KMS-11 (cell line): ENCODE measurements at regions not wholly inside any gene's neighbourhood (a gene's known extent, or its start where the extent isn't known, plus 50 kb on each side); places are given as distances from the start of the nearest gene placed in this dataset.

Source experiments
- H2AFZ ChIP-seq: fragments of 200-600 bp; sonication (generic); 2 replicates; pipeline ENCODE4 v1.6.1; 2016; ENCODE audit warnings: antibody characterized with exemption, mixed run types, low read depth
- H3K27ac ChIP-seq: fragments of 200-600 bp; sonication (generic); 2 replicates; pipeline ENCODE4 v1.6.1; 2016; ENCODE audit warnings: mild to moderate bottlenecking, mixed run types
- H3K27me3 ChIP-seq: fragments of 200-600 bp; sonication (generic); 2 replicates; pipeline ENCODE4 v1.6.1; 2017; ENCODE audit warnings: mild to moderate bottlenecking, low read depth, mixed run types, moderate library complexity; ENCODE audit not compliant: insufficient read depth
- H3K36me3 ChIP-seq: fragments of 200-600 bp; sonication (generic); 2 replicates; pipeline ENCODE4 v1.6.1; 2017; ENCODE audit warnings: mild to moderate bottlenecking, mixed run types; ENCODE audit not compliant: insufficient read depth
- H3K4me1 ChIP-seq: fragments of 200-600 bp; sonication (generic); 2 replicates; pipeline ENCODE4 v1.6.1; 2016; ENCODE audit warnings: mild to moderate bottlenecking, low read depth, mixed run types; ENCODE audit not compliant: poor library complexity, severe bottlenecking
- H3K4me2 ChIP-seq: fragments of 200-600 bp; sonication (generic); 2 replicates; pipeline ENCODE4 v1.7.0; 2016; ENCODE audit warnings: mild to moderate bottlenecking, mixed run types
- H3K4me3 ChIP-seq: fragments of 200-600 bp; sonication (generic); IDR thresholded peaks from 2 replicates; pipeline ENCODE4 v1.6.1; 2017; ENCODE audit warnings: low read depth, low read length, mixed read lengths; ENCODE audit not compliant: insufficient read depth
- H3K79me2 ChIP-seq: fragments of 200-600 bp; sonication (generic); 2 replicates; pipeline ENCODE4 v1.6.1; 2016; ENCODE audit warnings: low read depth, mixed run types; ENCODE audit not compliant: insufficient read depth
- H3K9ac ChIP-seq: fragments of 200-600 bp; sonication (generic); 2 replicates; pipeline ENCODE4 v1.6.1; 2016; ENCODE audit warnings: mild to moderate bottlenecking, mixed run types
- H4K20me1 ChIP-seq: fragments of 200-600 bp; sonication (generic); 2 replicates; pipeline ENCODE4 v1.6.1; 2016; ENCODE audit warnings: mild to moderate bottlenecking, mixed run types; ENCODE audit not compliant: insufficient read depth
- CTCF ChIP-seq: fragments of 200-600 bp; sonication (generic); conservative IDR thresholded peaks from 2 replicates; pipeline ENCODE4 v1.6.1; 2017; ENCODE audit warnings: low read depth, mild to moderate bottlenecking, antibody characterized with exemption, low read length, moderate library complexity, mixed read lengths

- no peak overlapping the region for H3K27ac ChIP-seq
- no peaks in the 10 kb centered on the region for H4K20me1 ChIP-seq
- H3K79me2 ChIP-seq, result no peaks in the 10 kb centered on the region
- H3K27me3 ChIP-seq, result no peaks in the 10 kb centered on the region
- no peak overlapping the region for H2AFZ ChIP-seq
- no peak overlapping the region for H3K4me3 ChIP-seq
- no peaks in the 10 kb centered on the region for H3K4me1 ChIP-seq
- no peak overlapping the region for H3K9ac ChIP-seq
- H3K4me2 ChIP-seq, result no peak overlapping the region
- TF ChIP-seq CTCF, result no peak
- H3K36me3 ChIP-seq, result no peaks in the 10 kb centered on the region
Observed at GRCh38 chr2:142307086-142307485, 176.3 kb upstream of the LRP1B start.

GRCh38 chr2:142306131-142306530, 175.3 kb upstream of the LRP1B start:
- TF ChIP-seq CTCF, result no peak
- no peak overlapping the region for H3K27ac ChIP-seq
- no peak overlapping the region for H2AFZ ChIP-seq
- no peak overlapping the region for H3K4me3 ChIP-seq
- H3K36me3 ChIP-seq, result no peaks in the 10 kb centered on the region
- no peak overlapping the region for H3K4me2 ChIP-seq
- H3K27me3 ChIP-seq, result no peaks in the 10 kb centered on the region
- no peaks in the 10 kb centered on the region for H3K79me2 ChIP-seq
- no peaks in the 10 kb centered on the region for H4K20me1 ChIP-seq
- no peak overlapping the region for H3K9ac ChIP-seq
- no peaks in the 10 kb centered on the region for H3K4me1 ChIP-seq

- Histone ChIP-seq H3K9ac (no peak overlapping the region), H3K4me1 (no peaks in the 10 kb centered on the region), H2AFZ (no peak overlapping the region), H4K20me1 (no peaks in the 10 kb centered on the region), H3K27me3 (no peaks in the 10 kb centered on the region), H3K4me2 (no peak overlapping the region), H3K36me3 (no peaks in the 10 kb centered on the region), H3K79me2 (no peaks in the 10 kb centered on the region), H3K27ac (no peak overlapping the region), H3K4me3 (no peak overlapping the region)
- no peak for TF ChIP-seq CTCF
Observed at GRCh38 chr2:142300517-142300916, 169.7 kb upstream of the LRP1B start.

GRCh38 chr2:142299021-142299420, 168.2 kb upstream of the LRP1B start:
- H2AFZ ChIP-seq, result no peak overlapping the region
- H3K4me1 ChIP-seq, result no peaks in the 10 kb centered on the region
- H3K79me2 ChIP-seq, result no peaks in the 10 kb centered on the region
- no peak overlapping the region for H3K4me3 ChIP-seq
- H4K20me1 ChIP-seq, result no peaks in the 10 kb centered on the region
- H3K9ac ChIP-seq, result no peak overlapping the region
- H3K27ac ChIP-seq, result no peak overlapping the region
- H3K27me3 ChIP-seq, result no peaks in the 10 kb centered on the region
- H3K36me3 ChIP-seq, result no peaks in the 10 kb centered on the region
- H3K4me2 ChIP-seq, result no peak overlapping the region
- no peak for TF ChIP-seq CTCF

- no peaks in the 10 kb centered on the region for H3K27me3 ChIP-seq
- no peak overlapping the region for H3K4me3 ChIP-seq
- H3K4me1 ChIP-seq, result no peaks in the 10 kb centered on the region
- no peak overlapping the region for H3K9ac ChIP-seq
- no peak overlapping the region for H2AFZ ChIP-seq
- no peaks in the 10 kb centered on the region for H4K20me1 ChIP-seq
- no peaks in the 10 kb centered on the region for H3K36me3 ChIP-seq
- no peak overlapping the region for H3K27ac ChIP-seq
- TF ChIP-seq CTCF, result no peak
- no peak overlapping the region for H3K4me2 ChIP-seq
- no peaks in the 10 kb centered on the region for H3K79me2 ChIP-seq
Observed at GRCh38 chr2:142294225-142294624, 163.4 kb upstream of the LRP1B start.
